ENCODE measurements at regions not wholly inside any gene's neighbourhood (a gene's known extent, or its start where the extent isn't known, plus 50 kb on each side); places are given as distances from the start of the nearest gene placed in this dataset.

DNA sequence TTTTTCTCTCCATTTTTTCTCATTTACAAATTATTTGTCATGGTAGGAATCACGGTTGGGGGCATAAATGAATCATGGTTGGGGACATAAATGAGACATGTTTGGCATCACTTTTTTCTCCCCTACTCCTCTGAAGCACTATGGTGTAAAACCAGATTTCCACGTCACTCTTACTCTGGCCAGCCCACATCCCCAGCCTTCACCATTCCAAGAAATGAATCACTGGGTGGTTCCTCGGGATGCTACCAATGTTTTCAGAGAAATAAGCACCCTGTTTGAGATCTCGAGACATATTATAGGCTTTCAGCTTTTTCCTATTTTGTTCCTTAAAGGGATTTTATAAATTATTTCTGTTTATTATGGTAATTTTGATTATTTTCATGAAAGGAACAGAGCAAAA is 155.0 kb upstream of the SLC8A1 start:
- H3K4me3 ChIP-seq (ENCODE audit: low read depth, low read length) = no peak overlapping the region
- TF ChIP-seq, protein P1, sequence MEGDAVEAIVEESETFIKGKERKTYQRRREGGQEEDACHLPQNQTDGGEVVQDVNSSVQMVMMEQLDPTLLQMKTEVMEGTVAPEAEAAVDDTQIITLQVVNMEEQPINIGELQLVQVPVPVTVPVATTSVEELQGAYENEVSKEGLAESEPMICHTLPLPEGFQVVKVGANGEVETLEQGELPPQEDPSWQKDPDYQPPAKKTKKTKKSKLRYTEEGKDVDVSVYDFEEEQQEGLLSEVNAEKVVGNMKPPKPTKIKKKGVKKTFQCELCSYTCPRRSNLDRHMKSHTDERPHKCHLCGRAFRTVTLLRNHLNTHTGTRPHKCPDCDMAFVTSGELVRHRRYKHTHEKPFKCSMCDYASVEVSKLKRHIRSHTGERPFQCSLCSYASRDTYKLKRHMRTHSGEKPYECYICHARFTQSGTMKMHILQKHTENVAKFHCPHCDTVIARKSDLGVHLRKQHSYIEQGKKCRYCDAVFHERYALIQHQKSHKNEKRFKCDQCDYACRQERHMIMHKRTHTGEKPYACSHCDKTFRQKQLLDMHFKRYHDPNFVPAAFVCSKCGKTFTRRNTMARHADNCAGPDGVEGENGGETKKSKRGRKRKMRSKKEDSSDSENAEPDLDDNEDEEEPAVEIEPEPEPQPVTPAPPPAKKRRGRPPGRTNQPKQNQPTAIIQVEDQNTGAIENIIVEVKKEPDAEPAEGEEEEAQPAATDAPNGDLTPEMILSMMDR (conservative IDR thresholded peaks at IDR 0.05; ENCODE audit: low read depth, low read length) = no peak
- no peak for DNase-seq (ENCODE audit: low read depth)

DNA sequence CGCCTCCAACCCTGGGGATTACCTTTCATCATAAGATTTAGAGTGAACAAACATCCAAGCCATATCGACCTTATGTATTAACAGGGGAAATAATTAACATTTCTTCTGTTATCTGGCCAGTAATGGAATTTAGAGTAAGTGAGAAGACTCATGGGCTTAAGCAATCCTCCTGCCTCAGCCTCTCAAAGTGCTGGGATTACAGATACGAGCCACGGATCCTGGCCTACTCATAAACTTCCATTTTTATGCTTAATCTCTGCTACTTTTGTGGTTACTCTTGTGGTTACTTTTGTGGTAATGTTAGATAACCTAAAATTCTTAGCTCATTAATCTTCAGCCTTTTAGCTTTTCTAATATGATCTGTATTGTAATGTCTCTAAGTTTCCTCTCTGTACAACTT is 159.3 kb upstream of the SLC8A1 start:
- no peak overlapping the region for H3K4me3 ChIP-seq (ENCODE audit: low read depth, low read length)
- no peak for DNase-seq (ENCODE audit: low read depth)
- TF ChIP-seq, protein P1 (conservative IDR thresholded peaks at IDR 0.05; ENCODE audit: low read depth, low read length) = no peak

DNA sequence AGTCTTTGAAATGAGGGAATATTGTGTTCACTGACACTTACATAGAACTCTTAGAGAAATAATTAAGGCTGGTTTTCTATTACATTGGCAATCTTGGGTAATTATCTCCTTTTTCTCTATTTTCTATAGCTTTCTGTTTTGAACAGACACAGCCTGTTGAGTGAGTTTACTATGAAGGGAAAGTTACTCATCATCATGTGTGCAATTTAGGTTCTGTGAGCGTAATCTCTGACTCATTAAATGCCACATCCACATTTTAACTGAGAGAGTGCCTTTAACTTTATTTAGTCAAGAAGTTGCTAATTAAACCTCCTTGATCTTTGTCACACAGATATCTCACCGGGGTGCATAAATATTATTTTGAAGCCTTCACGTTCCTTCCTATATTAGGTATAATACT is 174.0 kb upstream of the SLC8A1 start:
- DNase-seq (ENCODE audit: low read depth) = peak; percentile 45
- no peak overlapping the region for H3K4me3 ChIP-seq (ENCODE audit: low read depth, low read length)
- TF ChIP-seq, protein P1 (conservative IDR thresholded peaks at IDR 0.05; ENCODE audit: low read depth, low read length) = no peak

DNA sequence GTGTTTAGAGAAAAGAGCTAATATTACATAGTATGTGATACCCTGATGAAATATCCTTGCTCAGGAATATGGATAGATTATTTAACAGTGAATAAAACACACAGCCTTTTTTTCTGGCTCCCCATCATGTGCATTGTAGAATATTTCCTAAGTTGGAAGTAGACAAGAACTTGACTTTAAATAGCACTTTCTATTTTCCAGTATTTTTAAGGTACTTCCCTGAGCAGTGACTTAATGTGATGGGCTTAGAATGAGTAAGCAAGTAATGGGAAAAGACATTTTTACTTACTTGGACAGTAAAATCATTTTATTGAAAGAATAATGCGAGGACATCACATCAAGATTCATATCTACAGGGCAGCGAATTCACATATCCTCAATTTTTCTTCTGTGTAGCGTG is 176.7 kb upstream of the SLC8A1 start:
- TF ChIP-seq, protein P1 (conservative IDR thresholded peaks at IDR 0.05; ENCODE audit: low read depth, low read length) = no peak
- no peak overlapping the region for H3K4me3 ChIP-seq (ENCODE audit: low read depth, low read length)
- DNase-seq (ENCODE audit: low read depth) = no peak

DNA sequence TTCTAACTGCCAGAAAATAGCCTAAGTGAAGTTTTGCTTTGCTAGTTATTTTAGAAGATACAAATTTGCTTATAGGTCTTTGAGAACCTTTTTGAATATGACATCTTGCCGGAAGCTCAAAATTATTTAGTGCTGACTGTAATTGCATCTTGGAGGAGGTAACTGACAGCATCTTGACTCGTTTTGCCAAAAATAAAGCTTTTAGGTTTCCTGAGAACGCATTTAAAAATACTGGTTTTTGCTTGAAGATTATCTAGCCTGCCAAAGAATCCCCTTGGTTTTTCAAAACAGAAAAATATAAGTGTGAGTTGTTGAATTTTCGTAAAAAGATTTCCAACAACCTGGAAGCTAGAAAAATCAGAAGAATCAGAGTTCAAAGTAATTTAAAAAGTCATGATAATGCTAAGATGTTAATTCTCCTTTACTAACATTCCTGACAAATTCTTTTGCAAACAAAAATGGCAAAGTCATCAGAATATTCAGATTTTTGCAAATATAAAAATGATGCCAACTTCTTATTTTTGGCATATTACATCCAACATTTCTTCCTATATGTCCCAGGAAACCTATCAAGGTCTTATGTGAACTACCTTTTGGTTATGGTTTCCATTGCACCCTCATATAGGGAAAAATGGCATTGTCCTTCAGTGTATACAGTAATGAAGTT is 178.0 kb upstream of the SLC8A1 start:
- DNase-seq (ENCODE audit: low read depth) = no peak
- TF ChIP-seq, protein P1 (conservative IDR thresholded peaks at IDR 0.05; ENCODE audit: low read depth, low read length) = no peak
- no peak overlapping the region for H3K4me3 ChIP-seq (ENCODE audit: low read depth, low read length)

DNA sequence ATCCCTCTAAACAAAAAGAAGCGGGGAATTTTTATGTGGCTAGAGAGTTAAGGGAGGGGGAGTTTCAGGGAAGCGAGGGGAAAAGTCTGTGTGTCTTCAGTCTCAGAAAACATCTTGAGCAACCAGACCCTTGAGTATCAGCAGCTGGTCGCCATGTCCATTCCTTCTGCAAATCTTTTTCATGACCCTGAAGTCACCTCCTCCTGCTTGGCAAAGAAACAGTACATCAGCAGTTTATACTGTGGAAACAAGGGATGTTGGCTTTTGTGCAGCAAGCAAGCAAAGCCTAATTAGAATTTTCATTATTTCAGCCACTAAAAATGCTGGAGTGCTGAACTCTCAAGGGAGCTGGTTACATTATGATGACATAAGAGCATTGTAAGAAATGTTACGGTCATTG is 187.4 kb upstream of the SLC8A1 start:
- DNase-seq (ENCODE audit: low read depth) = no peak
- no peak overlapping the region for H3K4me3 ChIP-seq (ENCODE audit: low read depth, low read length)

DNA sequence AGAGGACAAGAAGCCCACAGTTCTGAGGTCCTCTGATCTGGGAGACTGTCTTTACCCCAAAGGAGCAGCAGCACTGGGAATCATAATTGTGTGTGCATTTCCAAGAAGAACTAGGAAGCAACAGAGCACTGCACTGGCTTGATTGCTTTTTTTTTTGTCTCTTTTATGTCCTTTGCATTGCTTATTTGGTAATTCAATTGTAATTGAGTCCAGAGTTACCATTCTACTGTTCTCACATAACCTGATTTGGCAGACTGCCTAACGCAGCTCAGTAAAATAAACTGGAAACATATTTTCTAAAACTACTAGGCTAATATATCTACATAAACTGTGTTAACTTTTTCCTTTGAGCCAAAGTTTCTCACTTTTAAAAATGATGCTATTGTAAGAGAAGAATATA is 190.3 kb upstream of the SLC8A1 start:
- peak; percentile 0 for DNase-seq (ENCODE audit: low read depth)
- H3K4me3 ChIP-seq (ENCODE audit: low read depth, low read length) = no peak overlapping the region
- TF ChIP-seq, protein P1 (conservative IDR thresholded peaks at IDR 0.05; ENCODE audit: low read depth, low read length) = no peak

More for the DNA sequence above, 187.4 kb upstream of the SLC8A1 start:
- TF ChIP-seq, protein P1 (conservative IDR thresholded peaks at IDR 0.05; ENCODE audit: low read depth, low read length) = no peak
